ENCODE measurements at regions not wholly inside any gene's neighbourhood (a gene's known extent, or its start where the extent isn't known, plus 50 kb on each side); places are given as distances from the start of the nearest gene placed in this dataset.

- DNase-seq (ENCODE audit: low read depth, low spot score) (no peak), ATAC-seq (no peak)
- H3K9me3 ChIP-seq (ENCODE audit: control insufficient read depth, insufficient read depth, low read depth, low read length) = no peaks in the 10 kb centered on the region
- TF ChIP-seq CTCF (IDR thresholded peaks at IDR 0.05) (no peak), TCF7L2 (IDR thresholded peaks at IDR 0.05; ENCODE audit: low read depth, low read length) (no peak), REST (IDR thresholded peaks at IDR 0.05; ENCODE audit: insufficient read depth in 1 of 2, low read depth in 2 of 2, low read length in 1 of 2) (no peak), SIN3A (IDR thresholded peaks at IDR 0.05; ENCODE audit: borderline replicate concordance, insufficient read depth, low read depth, low read length) (no peak), POLR2AphosphoS5 (IDR thresholded peaks at IDR 0.05; ENCODE audit: low read depth, low read length) (no peak)
- H3K36me3 ChIP-seq (ENCODE audit: control insufficient read depth, insufficient read depth, low read length) = no peaks in the 10 kb centered on the region
- H3K27me3 ChIP-seq (ENCODE audit: control insufficient read depth, insufficient read depth, low read length) = no peaks in the 10 kb centered on the region
- BruUV-seq (replicated peaks) = no TSS peak
- intact Hi-C loops (cut with micrococcal nuclease; ENCODE audit: unreplicated experiment) (no loop called here), in situ Hi-C loops (cut with HindIII; ENCODE audit: low pct_unique_long_range_greater_than_20kb, low sequenced_read_pairs) (no loop called here)
- H3K4me3 ChIP-seq (ENCODE audit: low read depth in 2 of 2, low read length in 2 of 2) = no peak overlapping the region
- H3K27ac ChIP-seq (ENCODE audit: low read length) = no peak overlapping the region
- no peaks in the 10 kb centered on the region for H3K4me1 ChIP-seq (ENCODE audit: control insufficient read depth, insufficient read depth, low read length)
- POLR2A ChIA-PET = no interaction called here
- CTCF ChIA-PET = no interaction called here
Measured at GRCh38 chr17:68686108-68686988, 85.2 kb upstream of the FAM20A start.

GRCh38 chr17:68684949-68685357 is 83.8 kb upstream of the FAM20A start:
- no peak for DNase-seq (ENCODE audit: low read depth, low spot score)
- CTCF ChIA-PET = no interaction called here
- POLR2A ChIA-PET = no interaction called here

More at GRCh38 chr17:68684949-68685357, 83.8 kb upstream of the FAM20A start:
- Histone ChIP-seq H3K4me3 (ENCODE audit: low read depth in 2 of 2, low read length in 2 of 2) (no peak overlapping the region), H3K27ac (ENCODE audit: low read length) (no peak overlapping the region), H3K9me3 (ENCODE audit: control insufficient read depth, insufficient read depth, low read depth, low read length) (no peaks in the 10 kb centered on the region), H3K4me1 (ENCODE audit: control insufficient read depth, insufficient read depth, low read length) (no peaks in the 10 kb centered on the region), H3K36me3 (ENCODE audit: control insufficient read depth, insufficient read depth, low read length) (no peaks in the 10 kb centered on the region), H3K27me3 (ENCODE audit: control insufficient read depth, insufficient read depth, low read length) (no peaks in the 10 kb centered on the region)
- TF ChIP-seq POLR2AphosphoS5 (IDR thresholded peaks at IDR 0.05; ENCODE audit: low read depth, low read length) (no peak), REST (IDR thresholded peaks at IDR 0.05; ENCODE audit: insufficient read depth in 1 of 2, low read depth in 2 of 2, low read length in 1 of 2) (no peak), SIN3A (IDR thresholded peaks at IDR 0.05; ENCODE audit: borderline replicate concordance, insufficient read depth, low read depth, low read length) (no peak)
- in situ Hi-C loops (cut with HindIII; ENCODE audit: low pct_unique_long_range_greater_than_20kb, low sequenced_read_pairs) = no loop called here
- ATAC-seq = no peak
- intact Hi-C loops (cut with micrococcal nuclease; ENCODE audit: unreplicated experiment) = no loop called here
- BruUV-seq (replicated peaks) = no TSS peak
